H1 (cell line): ENCODE measurements at regions not wholly inside any gene's neighbourhood (a gene's known extent, or its start where the extent isn't known, plus 50 kb on each side); places are given as distances from the start of the nearest gene placed in this dataset.
A peak's percentile ranks its signal among the peaks of the same experiment; 100 is the strongest.

Experiments
- CTCF ChIA-PET: fragments of 300-600 bp; sonication (Branson Sonifier 250); formaldehyde crosslinking; loops from one replicate; lab custom pipeline; 2021; ENCODE audit not compliant: partially characterized antibody; lab: Charles Lee
- POLR2A ChIA-PET: fragments of 300-600 bp; sonication (Branson Sonifier 250); formaldehyde crosslinking; loops from one replicate; lab custom pipeline; 2021; ENCODE audit warnings: inconsistent platforms; ENCODE audit not compliant: partially characterized antibody; lab: Charles Lee
- DNase-seq, 2 experiments: peaks; one replicate each; pipeline versions ENCODE4 v3.0.0 to v3.0.0-alpha.2; 2010 to 2022; ENCODE audit warnings: low spot score in 2 of 2, low read depth in 1 of 2, mixed read lengths in 1 of 2
- FAIRE-seq: peaks from 2 replicates; lab custom pipeline; 2011; peaks lifted over from hg19 to GRCh38; lab: Jason Lieb, UNC
- H2AFZ ChIP-seq: 2 replicates; pipeline ENCODE4 v1.8.1; 2012; ENCODE audit warnings: low read length, inconsistent platforms
- H2AK5ac ChIP-seq: 2 replicates; pipeline ENCODE4 v1.6.1; 2013; ENCODE audit warnings: low read depth, low read length
- H2BK120ac ChIP-seq: replicated peaks from 2 replicates; pipeline ENCODE3; 2013; ENCODE audit warnings: low read depth, low read length, inconsistent platforms
- H2BK12ac ChIP-seq: 2 replicates; pipeline ENCODE4 v1.6.1; 2013; ENCODE audit warnings: low read depth, low read length
- H2BK15ac ChIP-seq: 2 replicates; pipeline ENCODE4 v1.6.1; 2013; ENCODE audit warnings: low read length
- H2BK20ac ChIP-seq: 2 replicates; pipeline ENCODE4 v1.6.1; 2013; ENCODE audit warnings: low read length
- H2BK5ac ChIP-seq: 2 replicates; pipeline ENCODE4 v1.6.1; 2013; ENCODE audit warnings: low read depth, low read length
- H3K14ac ChIP-seq: 2 replicates; pipeline ENCODE4 v1.6.1; 2013; ENCODE audit warnings: inconsistent platforms; ENCODE audit not compliant: insufficient read length
- H3K18ac ChIP-seq: 2 replicates; pipeline ENCODE4 v1.6.1; 2013; ENCODE audit warnings: low read length; ENCODE audit errors: extremely low read depth
- H3K23ac ChIP-seq: 2 replicates; pipeline ENCODE4 v1.6.1; 2013; ENCODE audit warnings: inconsistent platforms; ENCODE audit not compliant: insufficient read length
- H3K23me2 ChIP-seq: 2 replicates; pipeline ENCODE4 v1.6.1; 2013; ENCODE audit warnings: low read depth, low read length
- H3K27ac ChIP-seq: 2 replicates; pipeline ENCODE4 v1.6.1; 2011; ENCODE audit warnings: low read depth, low read length, inconsistent platforms
- H3K27me3 ChIP-seq, 4 experiments: replicated peaks in 1 of 4; 1 replicate in 1 of 4; 2 replicates in 3 of 4; pipeline versions ENCODE4 v1.6.1 to v1.8.1; 2011 to 2013; ENCODE audit warnings: low read length in 3 of 4, mild to moderate bottlenecking in 3 of 4, inconsistent platforms in 2 of 4, mixed read lengths in 2 of 4, moderate library complexity in 1 of 4; ENCODE audit not compliant: control insufficient read depth in 3 of 4, insufficient read depth in 3 of 4; ENCODE audit errors: extremely low read depth in 1 of 4
- H3K36me3 ChIP-seq, 4 experiments: 2 replicates each; pipeline versions ENCODE4 v1.6.1 to v1.8.1; 2011 to 2013; ENCODE audit warnings: mild to moderate bottlenecking in 4 of 4, low read length in 3 of 4, moderate library complexity in 2 of 4, control low read depth in 1 of 4, inconsistent platforms in 1 of 4; ENCODE audit not compliant: insufficient read depth in 4 of 4, control insufficient read depth in 2 of 4
- H3K4ac ChIP-seq: replicated peaks from 2 replicates; pipeline ENCODE3; 2013; ENCODE audit warnings: low read length, low read depth, mixed read lengths, inconsistent platforms; ENCODE audit not compliant: insufficient read length
- H3K4me1 ChIP-seq, 4 experiments: replicated peaks in 1 of 4; 1 replicate in 1 of 4; 2 replicates in 3 of 4; pipeline versions ENCODE4 v1.6.1 to v1.8.1; 2011 to 2013; ENCODE audit warnings: low read length in 3 of 4, inconsistent platforms in 2 of 4, mixed read lengths in 1 of 4; ENCODE audit not compliant: insufficient read depth in 4 of 4, control insufficient read depth in 3 of 4
- H3K4me2 ChIP-seq, 2 experiments: 2 replicates each; pipeline versions ENCODE4 v1.6.1 to v1.8.1; 2011 to 2013; ENCODE audit warnings: low read depth in 2 of 2, low read length in 2 of 2, control low read depth in 1 of 2, inconsistent platforms in 1 of 2, mild to moderate bottlenecking in 1 of 2; ENCODE audit not compliant: insufficient read depth in 1 of 2
- H3K4me3 ChIP-seq, 4 experiments: fragments of 200-600, 300-600 bp in 1 of 4; sonication (generic), shearing (Covaris generic), sonication (Bioruptor Twin) in 1 of 4; 2 replicates each; pipeline versions ENCODE4 v1.5.1 to v1.8.1; 2011 to 2016; ENCODE audit warnings: low read length in 4 of 4, low read depth in 3 of 4, control low read depth in 2 of 4, inconsistent platforms in 2 of 4, mild to moderate bottlenecking in 2 of 4, mixed read lengths in 1 of 4, moderate library complexity in 1 of 4; ENCODE audit not compliant: insufficient read depth in 2 of 4; ENCODE audit errors: extremely low read depth in 1 of 4
- H3K56ac ChIP-seq: replicated peaks from 2 replicates; pipeline ENCODE3; 2013; ENCODE audit warnings: low read depth, mild to moderate bottlenecking, mixed read lengths, low read length, inconsistent platforms; ENCODE audit not compliant: insufficient read length
- H3K79me1 ChIP-seq: 2 replicates; pipeline ENCODE4 v1.6.1; 2013; ENCODE audit warnings: low read depth, low read length, control low read depth
- H3K79me2 ChIP-seq, 2 experiments: 2 replicates each; pipeline versions ENCODE4 v1.6.1 to v1.8.1; 2012 to 2013; ENCODE audit warnings: low read length in 2 of 2, mild to moderate bottlenecking in 2 of 2, inconsistent platforms in 1 of 2; ENCODE audit not compliant: insufficient read depth in 2 of 2, control insufficient read depth in 1 of 2
- H3K9ac ChIP-seq, 4 experiments: replicated peaks in 1 of 4; 1 replicate in 1 of 4; 2 replicates in 3 of 4; pipeline versions ENCODE4 v1.6.1 to v1.8.1; 2011 to 2013; ENCODE audit warnings: low read depth in 3 of 4, low read length in 3 of 4, control low read depth in 2 of 4, mild to moderate bottlenecking in 2 of 4, moderate library complexity in 2 of 4, inconsistent platforms in 1 of 4; ENCODE audit errors: extremely low read depth in 1 of 4
- H3K9me3 ChIP-seq, 2 experiments: 2 replicates each; pipeline versions ENCODE4 v1.6.1 to v1.8.1; 2012 to 2013; ENCODE audit warnings: mild to moderate bottlenecking in 2 of 2, moderate library complexity in 2 of 2, control low read depth in 1 of 2, inconsistent platforms in 1 of 2, low read depth in 1 of 2, low read length in 1 of 2, mixed read lengths in 1 of 2; ENCODE audit not compliant: insufficient read depth in 2 of 2
- H4K20me1 ChIP-seq, 2 experiments: replicated peaks in 1 of 2; 2 replicates each; pipeline versions ENCODE3 to v1.8.1; 2011 to 2013; ENCODE audit warnings: inconsistent platforms in 2 of 2, low read length in 2 of 2, mild to moderate bottlenecking in 1 of 2; ENCODE audit not compliant: insufficient read depth in 2 of 2, control insufficient read depth in 1 of 2
- H4K5ac ChIP-seq: 2 replicates; pipeline ENCODE4 v1.6.1; 2013; ENCODE audit warnings: low read length, low read depth, mixed read lengths, inconsistent platforms; ENCODE audit not compliant: insufficient read length
- H4K8ac ChIP-seq: 2 replicates; pipeline ENCODE4 v1.8.0; 2013; ENCODE audit warnings: mild to moderate bottlenecking, moderate library complexity, low read length, inconsistent platforms; ENCODE audit not compliant: insufficient read depth; ENCODE audit errors: extremely low read depth
- H4K91ac ChIP-seq: replicated peaks from 2 replicates; pipeline ENCODE3; 2013; ENCODE audit warnings: low read length, mixed read lengths, inconsistent platforms; ENCODE audit not compliant: insufficient read length
- ASH2L ChIP-seq: fragments of 200-600, 300-600 bp; sonication (generic); IDR thresholded peaks from one replicate; pipeline ENCODE4 v1.7.1; 2017; ENCODE audit warnings: low read length
- MAFK ChIP-seq: IDR thresholded peaks from 2 replicates; pipeline ENCODE4 v1.6.1; 2012; ENCODE audit warnings: low read depth, mild to moderate bottlenecking, improper control_type of control experiment, low read length
- SRF ChIP-seq: IDR thresholded peaks from 2 replicates; pipeline ENCODE4 v1.6.1; 2011; ENCODE audit warnings: mild to moderate bottlenecking, low read depth, low read length, moderate library complexity
- WGBS, 2 experiments: shearing (Covaris generic) in 1 of 2; methylation state at CpG; one replicate each; pipeline versions ENCODE4 v1.1.6 to v1.1.7; 2013 to 2015; ENCODE audit warnings: low lambda C conversion rate in 2 of 2, mixed read lengths in 2 of 2, inconsistent platforms in 1 of 2, low coverage in 1 of 2, missing lambda C conversion rate in 1 of 2; ENCODE audit not compliant: insufficient replicate concordance in 2 of 2, insufficient coverage in 1 of 2, insufficient read length in 1 of 2; ENCODE audit errors: extremely low coverage in 1 of 2, missing lambda C conversion rate in 1 of 2; 5-methylcytosine and 5-hydroxymethylcytosine counted together

DNA sequence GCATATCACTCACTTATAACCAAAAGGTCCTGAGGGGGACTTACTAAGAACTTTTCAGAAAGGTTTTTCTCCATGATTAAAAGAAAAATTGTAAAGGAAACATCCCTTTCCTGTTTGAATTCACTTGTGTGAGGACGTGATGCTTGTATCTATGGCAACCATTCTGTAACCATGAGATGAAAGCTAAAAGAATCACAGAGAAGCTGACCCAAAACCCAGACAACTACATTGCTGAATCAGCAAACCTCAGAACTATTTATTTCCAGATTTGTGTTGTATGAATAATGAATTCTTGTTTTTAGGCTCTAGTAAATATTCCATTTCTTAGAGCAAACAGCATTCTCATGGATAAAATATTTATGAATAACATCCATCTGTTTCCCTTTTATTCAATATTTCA, 91.2 kb downstream of the RCHY1 start:
- Histone ChIP-seq H3K9ac (no peak overlapping the region), H3K4me2 (no peak overlapping the region), H3K79me1 (no peaks in the 10 kb centered on the region), H3K23me2 (no peaks in the 10 kb centered on the region), H2BK15ac (no peak overlapping the region), H3K4me1 (no peaks in the 10 kb centered on the region), H3K14ac (no peak overlapping the region), H3K27me3 (no peaks in the 10 kb centered on the region), H3K23ac (no peak overlapping the region), H3K56ac (no peak overlapping the region), H3K79me2 (no peaks in the 10 kb centered on the region), H3K27ac (no peak overlapping the region), H4K8ac (no peak overlapping the region), H2BK12ac (no peak overlapping the region), H2AK5ac (no peak overlapping the region), H3K4me3 (no peak overlapping the region), H3K36me3 (no peaks in the 10 kb centered on the region), H4K91ac (no peak overlapping the region), H3K18ac (no peak overlapping the region), H3K4ac (no peak overlapping the region), H4K20me1 (no peaks in the 10 kb centered on the region), H2BK5ac (no peak overlapping the region), H4K5ac (no peak overlapping the region), H2AFZ (no peak overlapping the region), H3K9me3 (peaks cover 0 to 3% of the 10 kb centered on the region in 2 experiments; a peak in 1 of 4 replicates), H2BK20ac (no peak overlapping the region), H2BK120ac (no peak overlapping the region)
- CTCF ChIA-PET: interaction anchor here (1.1 to 1.8 kb wide), 2 partner anchors 10 kb away, joined by 5 to 7 read pairs; no protein-coding TSS in a partner anchor
- POLR2A ChIA-PET: no interaction called here
- DNase-seq: no peak
- no peak for FAIRE-seq
- 93% methylated on average over 1 of the region's 1 CpG; no CpG with 5 or more reads in 1 of the 2 experiments for WGBS, 2 experiments
- no peak for TF ChIP-seq SRF
- TF ChIP-seq MAFK: peak; percentile 57; the same call in 1 of the 2 replicates
- TF ChIP-seq ASH2L: no peak
